ENCODE measurements at regions not wholly inside any gene's neighbourhood (a gene's known extent, or its start where the extent isn't known, plus 50 kb on each side); places are given as distances from the start of the nearest gene placed in this dataset.

DNA sequence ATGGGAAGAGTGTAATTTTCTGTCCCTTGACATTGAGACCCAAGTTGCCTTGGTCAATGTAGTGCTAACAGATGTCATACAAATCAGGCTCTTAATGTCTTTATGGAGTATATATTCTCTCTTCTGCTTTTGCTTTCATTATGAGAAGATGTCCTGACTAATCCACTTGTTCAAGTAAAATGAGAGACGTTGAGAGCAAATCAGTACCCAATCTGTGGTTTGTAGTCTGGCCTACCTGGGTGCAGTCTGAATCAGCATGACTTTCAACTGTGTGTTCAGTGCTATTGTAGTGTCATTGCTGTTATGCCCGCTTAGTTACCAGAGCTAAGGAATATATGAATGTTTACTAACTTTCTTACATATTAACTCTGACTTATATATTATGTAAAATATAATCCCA lies 612.4 kb downstream of the ANKRD7 start:
- TF ChIP-seq EZH2 (IDR thresholded peaks at IDR 0.05; ENCODE audit: borderline replicate concordance, low read depth, low read length, poor library complexity, severe bottlenecking): no peak
- TF ChIP-seq, protein P1, sequence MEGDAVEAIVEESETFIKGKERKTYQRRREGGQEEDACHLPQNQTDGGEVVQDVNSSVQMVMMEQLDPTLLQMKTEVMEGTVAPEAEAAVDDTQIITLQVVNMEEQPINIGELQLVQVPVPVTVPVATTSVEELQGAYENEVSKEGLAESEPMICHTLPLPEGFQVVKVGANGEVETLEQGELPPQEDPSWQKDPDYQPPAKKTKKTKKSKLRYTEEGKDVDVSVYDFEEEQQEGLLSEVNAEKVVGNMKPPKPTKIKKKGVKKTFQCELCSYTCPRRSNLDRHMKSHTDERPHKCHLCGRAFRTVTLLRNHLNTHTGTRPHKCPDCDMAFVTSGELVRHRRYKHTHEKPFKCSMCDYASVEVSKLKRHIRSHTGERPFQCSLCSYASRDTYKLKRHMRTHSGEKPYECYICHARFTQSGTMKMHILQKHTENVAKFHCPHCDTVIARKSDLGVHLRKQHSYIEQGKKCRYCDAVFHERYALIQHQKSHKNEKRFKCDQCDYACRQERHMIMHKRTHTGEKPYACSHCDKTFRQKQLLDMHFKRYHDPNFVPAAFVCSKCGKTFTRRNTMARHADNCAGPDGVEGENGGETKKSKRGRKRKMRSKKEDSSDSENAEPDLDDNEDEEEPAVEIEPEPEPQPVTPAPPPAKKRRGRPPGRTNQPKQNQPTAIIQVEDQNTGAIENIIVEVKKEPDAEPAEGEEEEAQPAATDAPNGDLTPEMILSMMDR (conservative IDR thresholded peaks at IDR 0.05; ENCODE audit: low read depth, low read length): no peak
- CTCF ChIA-PET: no interaction called here
- Histone ChIP-seq H3K4me1 (ENCODE audit: insufficient read depth, low read length, poor library complexity, severe bottlenecking) (no peaks in the 10 kb centered on the region), H3K27me3 (replicated peaks; ENCODE audit: insufficient read depth, low read depth, low read length, poor library complexity) (no peaks in the 10 kb centered on the region), H3K9me3 (ENCODE audit: low read depth, low read length, poor library complexity, severe bottlenecking) (no peaks in the 10 kb centered on the region), H3K4me3 (ENCODE audit: low read depth, low read length, poor library complexity, severe bottlenecking) (no peak overlapping the region), H3K27ac (ENCODE audit: low read depth, low read length, poor library complexity, severe bottlenecking) (no peak overlapping the region), H3K36me3 (ENCODE audit: insufficient read depth, low read length, poor library complexity, severe bottlenecking) (no peaks in the 10 kb centered on the region)
- BruUV-seq (replicated peaks): no TSS peak
- DNase-seq (ENCODE audit: low spot score): no peak
- intact Hi-C loops (cut with micrococcal nuclease; ENCODE audit: unreplicated experiment): no loop called here
- POLR2A ChIA-PET (ENCODE audit: low non-redundant PET): no interaction called here

DNA sequence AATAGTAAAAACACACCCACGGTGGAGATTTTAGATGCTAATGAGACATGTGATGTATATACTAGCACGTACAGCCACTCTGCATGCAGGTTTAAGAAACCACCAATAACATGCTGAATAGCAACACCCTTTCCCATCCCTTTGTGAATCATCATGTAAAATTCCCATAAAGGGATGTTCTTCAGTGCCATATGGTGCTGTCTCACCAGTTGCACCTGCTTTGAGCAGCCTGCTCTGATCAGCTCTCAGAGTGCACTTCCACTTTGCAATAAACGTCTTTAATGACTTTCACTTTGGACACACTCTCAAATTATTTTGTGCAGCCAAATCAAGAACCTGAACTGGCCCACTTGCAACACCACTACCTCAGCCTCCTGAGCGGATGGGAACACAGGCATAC lies 615.0 kb downstream of the ANKRD7 start:
- no peak for DNase-seq (ENCODE audit: low spot score)
- Histone ChIP-seq H3K27ac (ENCODE audit: low read depth, low read length, poor library complexity, severe bottlenecking) (no peak overlapping the region), H3K27me3 (replicated peaks; ENCODE audit: insufficient read depth, low read depth, low read length, poor library complexity) (no peaks in the 10 kb centered on the region), H3K9me3 (ENCODE audit: low read depth, low read length, poor library complexity, severe bottlenecking) (no peaks in the 10 kb centered on the region), H3K36me3 (ENCODE audit: insufficient read depth, low read length, poor library complexity, severe bottlenecking) (no peaks in the 10 kb centered on the region), H3K4me1 (ENCODE audit: insufficient read depth, low read length, poor library complexity, severe bottlenecking) (no peaks in the 10 kb centered on the region), H3K4me3 (ENCODE audit: low read depth, low read length, poor library complexity, severe bottlenecking) (no peak overlapping the region)
- POLR2A ChIA-PET (ENCODE audit: low non-redundant PET): no interaction called here
- intact Hi-C loops (cut with micrococcal nuclease; ENCODE audit: unreplicated experiment): no loop called here
- no TSS peak for BruUV-seq (replicated peaks)
- CTCF ChIA-PET: no interaction called here
- TF ChIP-seq, protein P1 (conservative IDR thresholded peaks at IDR 0.05; ENCODE audit: low read depth, low read length): no peak
- no peak for TF ChIP-seq EZH2 (IDR thresholded peaks at IDR 0.05; ENCODE audit: borderline replicate concordance, low read depth, low read length, poor library complexity, severe bottlenecking)

DNA sequence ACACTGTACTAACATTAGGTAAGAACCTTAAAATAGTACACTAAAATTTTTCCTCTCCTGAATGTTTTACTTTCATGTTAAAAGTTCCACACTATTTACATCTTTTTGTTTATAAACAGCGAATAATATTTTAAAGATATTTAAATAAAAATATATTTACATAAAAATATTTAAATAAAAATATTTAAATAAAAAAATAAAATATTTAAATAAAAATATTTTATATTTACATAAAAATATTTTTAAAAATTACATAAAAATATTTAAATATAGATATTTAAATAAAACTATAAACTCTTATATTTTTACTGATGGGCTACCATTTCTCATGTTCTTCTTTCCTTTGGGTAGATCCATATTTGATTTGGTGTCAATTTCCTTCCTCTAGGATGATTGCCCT lies 619.0 kb downstream of the ANKRD7 start:
- no peak overlapping the region for H3K4me3 ChIP-seq (ENCODE audit: low read depth, low read length, poor library complexity, severe bottlenecking)
- TF ChIP-seq, protein P1 (conservative IDR thresholded peaks at IDR 0.05; ENCODE audit: low read depth, low read length): no peak
- TF ChIP-seq EZH2 (IDR thresholded peaks at IDR 0.05; ENCODE audit: borderline replicate concordance, low read depth, low read length, poor library complexity, severe bottlenecking): no peak
- POLR2A ChIA-PET (ENCODE audit: low non-redundant PET): no interaction called here
- H3K27me3 ChIP-seq (replicated peaks; ENCODE audit: insufficient read depth, low read depth, low read length, poor library complexity): no peaks in the 10 kb centered on the region
- intact Hi-C loops (cut with micrococcal nuclease; ENCODE audit: unreplicated experiment): no loop called here
- CTCF ChIA-PET: no interaction called here
- H3K27ac ChIP-seq (ENCODE audit: low read depth, low read length, poor library complexity, severe bottlenecking): no peak overlapping the region
- H3K36me3 ChIP-seq (ENCODE audit: insufficient read depth, low read length, poor library complexity, severe bottlenecking): no peaks in the 10 kb centered on the region
- no peak for DNase-seq (ENCODE audit: low spot score)
- no peaks in the 10 kb centered on the region for H3K9me3 ChIP-seq (ENCODE audit: low read depth, low read length, poor library complexity, severe bottlenecking)
- no TSS peak for BruUV-seq (replicated peaks)
- no peaks in the 10 kb centered on the region for H3K4me1 ChIP-seq (ENCODE audit: insufficient read depth, low read length, poor library complexity, severe bottlenecking)

Data from A673 (cell line).